ENCODE measurements at regions not wholly inside any gene's neighbourhood (a gene's known extent, or its start where the extent isn't known, plus 50 kb on each side); places are given as distances from the start of the nearest gene placed in this dataset.
A peak's percentile ranks its signal among the peaks of the same experiment; 100 is the strongest.

DNA sequence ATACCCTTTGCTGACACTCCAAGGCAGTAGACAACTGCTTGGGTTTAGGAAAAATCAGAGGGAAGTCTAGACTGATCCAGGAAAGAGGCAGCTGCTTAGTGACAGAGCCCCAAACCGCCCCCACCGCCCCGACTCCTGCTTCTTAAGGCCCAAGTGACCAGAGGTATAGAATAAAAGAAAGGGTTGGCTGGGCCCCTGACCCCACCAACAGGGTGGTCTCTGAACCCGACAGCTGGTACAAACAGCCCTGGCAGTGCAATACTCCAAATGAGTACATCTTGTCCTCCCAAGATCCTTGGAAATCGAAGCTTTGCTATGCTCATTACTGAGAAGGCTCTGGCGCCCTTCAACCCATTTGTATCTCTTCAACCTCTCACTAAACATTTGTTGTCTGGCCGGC, 60.6 kb downstream of the PABIR2 start:
- Mint-ChIP-seq H3K36me3 (no peaks in the 10 kb centered on the region), H3K9me3 (no peaks in the 10 kb centered on the region), H3K4me3 (no peak overlapping the region), H3K4me1 (ENCODE audit: unreplicated experiment) (peaks cover 24% of the 10 kb centered on the region), H3K27me3 (no peaks in the 10 kb centered on the region), H3K27ac (no peak overlapping the region)
- no peak for DNase-seq (ENCODE audit: extremely low spot score, unreplicated experiment)
- TF ChIP-seq, protein P1, sequence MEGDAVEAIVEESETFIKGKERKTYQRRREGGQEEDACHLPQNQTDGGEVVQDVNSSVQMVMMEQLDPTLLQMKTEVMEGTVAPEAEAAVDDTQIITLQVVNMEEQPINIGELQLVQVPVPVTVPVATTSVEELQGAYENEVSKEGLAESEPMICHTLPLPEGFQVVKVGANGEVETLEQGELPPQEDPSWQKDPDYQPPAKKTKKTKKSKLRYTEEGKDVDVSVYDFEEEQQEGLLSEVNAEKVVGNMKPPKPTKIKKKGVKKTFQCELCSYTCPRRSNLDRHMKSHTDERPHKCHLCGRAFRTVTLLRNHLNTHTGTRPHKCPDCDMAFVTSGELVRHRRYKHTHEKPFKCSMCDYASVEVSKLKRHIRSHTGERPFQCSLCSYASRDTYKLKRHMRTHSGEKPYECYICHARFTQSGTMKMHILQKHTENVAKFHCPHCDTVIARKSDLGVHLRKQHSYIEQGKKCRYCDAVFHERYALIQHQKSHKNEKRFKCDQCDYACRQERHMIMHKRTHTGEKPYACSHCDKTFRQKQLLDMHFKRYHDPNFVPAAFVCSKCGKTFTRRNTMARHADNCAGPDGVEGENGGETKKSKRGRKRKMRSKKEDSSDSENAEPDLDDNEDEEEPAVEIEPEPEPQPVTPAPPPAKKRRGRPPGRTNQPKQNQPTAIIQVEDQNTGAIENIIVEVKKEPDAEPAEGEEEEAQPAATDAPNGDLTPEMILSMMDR (conservative IDR thresholded peaks at IDR 0.05), result no peak

DNA sequence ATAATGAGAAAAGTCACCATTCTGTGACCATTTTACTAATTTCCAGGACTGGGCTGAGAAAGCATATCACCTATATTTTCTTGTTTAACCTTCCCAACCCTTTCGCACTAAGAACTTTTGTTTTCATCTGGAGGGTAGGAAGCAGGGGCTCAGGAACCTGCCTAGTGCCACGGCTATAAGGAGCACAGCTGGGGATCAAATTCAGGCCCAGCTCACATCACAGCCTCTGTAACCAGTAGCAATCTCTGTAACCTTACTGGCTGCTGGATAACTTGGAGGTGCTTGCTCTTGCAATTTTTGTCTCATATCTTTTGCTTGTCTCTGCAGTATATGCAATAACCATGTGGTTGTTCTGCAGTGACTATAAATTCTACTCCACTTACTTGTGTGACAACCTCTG, 62.0 kb downstream of the PABIR2 start:
- TF ChIP-seq, protein P1 (conservative IDR thresholded peaks at IDR 0.05), result no peak
- peaks cover 24% of the 10 kb centered on the region for H3K4me1 Mint-ChIP-seq (ENCODE audit: unreplicated experiment)
- DNase-seq (ENCODE audit: extremely low spot score, unreplicated experiment), result no peak
- H3K27me3 Mint-ChIP-seq, result no peaks in the 10 kb centered on the region
- no peak overlapping the region for H3K27ac Mint-ChIP-seq
- no peak overlapping the region for H3K4me3 Mint-ChIP-seq
- no peaks in the 10 kb centered on the region for H3K9me3 Mint-ChIP-seq
- no peaks in the 10 kb centered on the region for H3K36me3 Mint-ChIP-seq

DNA sequence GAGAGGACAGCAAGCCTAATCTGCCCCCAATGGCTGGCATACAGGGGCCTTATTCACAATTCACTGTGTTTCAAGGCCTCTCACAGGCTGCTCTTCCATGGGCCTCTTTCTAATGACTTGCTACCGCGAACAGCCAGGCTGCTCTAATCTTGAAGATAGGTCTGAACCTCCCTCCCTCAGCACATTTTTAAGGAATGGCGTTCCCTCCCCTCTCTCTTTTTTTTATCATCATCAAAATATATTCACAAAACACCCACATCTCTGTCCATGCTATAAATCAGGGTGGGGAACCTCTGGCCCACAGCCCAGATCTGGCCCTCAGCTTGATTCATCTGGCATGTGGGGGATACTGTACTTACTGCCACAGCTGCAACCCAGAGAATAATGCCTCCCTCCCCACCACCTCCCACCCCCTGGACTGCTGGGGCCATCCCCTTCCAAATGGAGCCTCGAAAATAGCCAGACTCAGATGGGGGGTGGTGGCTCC, 62.5 kb downstream of the PABIR2 start:
- H3K27me3 Mint-ChIP-seq, result no peaks in the 10 kb centered on the region
- peak overlapping the region; percentile 50 for H3K27ac Mint-ChIP-seq
- no peaks in the 10 kb centered on the region for H3K36me3 Mint-ChIP-seq
- no peaks in the 10 kb centered on the region for H3K9me3 Mint-ChIP-seq
- TF ChIP-seq, protein P1 (conservative IDR thresholded peaks at IDR 0.05), result no peak
- H3K4me1 Mint-ChIP-seq (ENCODE audit: unreplicated experiment), result peaks cover 24% of the 10 kb centered on the region
- no peak overlapping the region for H3K4me3 Mint-ChIP-seq
- DNase-seq (ENCODE audit: extremely low spot score, unreplicated experiment), result no peak

DNA sequence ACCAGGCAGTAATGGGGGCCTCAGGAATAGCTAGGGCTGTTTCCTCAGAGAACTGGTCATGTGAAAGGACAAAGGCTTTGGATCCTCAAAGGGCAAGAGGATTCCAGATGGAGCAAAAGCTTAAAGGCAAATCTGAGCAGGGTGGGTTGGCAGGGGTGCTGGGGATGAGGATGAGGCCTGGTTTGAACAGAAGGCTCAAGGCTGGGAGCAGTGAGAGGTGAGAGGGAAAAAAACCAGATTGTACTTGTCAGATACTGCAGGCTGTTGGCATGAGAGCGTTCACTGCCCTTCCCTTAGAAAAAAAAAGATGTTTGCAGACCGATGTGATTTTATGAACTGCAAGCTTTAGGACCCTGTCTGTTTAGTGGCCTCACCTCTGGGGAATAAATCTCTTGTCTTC, 63.4 kb downstream of the PABIR2 start:
- Mint-ChIP-seq H3K9me3 (no peaks in the 10 kb centered on the region), H3K27me3 (no peaks in the 10 kb centered on the region), H3K4me3 (no peak overlapping the region), H3K4me1 (ENCODE audit: unreplicated experiment) (peaks cover 24% of the 10 kb centered on the region), H3K27ac (no peak overlapping the region), H3K36me3 (no peaks in the 10 kb centered on the region)
- no peak for DNase-seq (ENCODE audit: extremely low spot score, unreplicated experiment)
- TF ChIP-seq, protein P1 (conservative IDR thresholded peaks at IDR 0.05), result no peak

DNA sequence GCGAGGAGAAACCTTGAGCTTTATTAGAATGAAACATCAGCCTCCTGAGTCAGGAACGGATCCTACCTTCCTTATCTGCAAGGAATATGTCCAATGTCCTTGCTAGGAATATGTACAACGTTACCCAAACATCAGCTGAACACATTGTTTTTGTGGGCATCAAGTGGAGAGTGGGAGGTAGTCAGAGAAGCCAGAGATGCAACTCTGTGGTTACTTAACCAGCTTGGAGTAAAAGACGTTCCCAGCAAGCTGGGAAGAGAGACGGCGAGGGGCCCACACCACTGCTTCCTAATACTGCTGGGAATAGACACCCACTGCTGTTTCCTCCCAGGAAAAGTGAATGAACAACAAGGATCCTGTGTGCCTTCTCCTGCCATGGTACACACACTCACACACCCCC, 64.3 kb downstream of the PABIR2 start:
- no peak overlapping the region for H3K27ac Mint-ChIP-seq
- H3K9me3 Mint-ChIP-seq, result no peaks in the 10 kb centered on the region
- H3K27me3 Mint-ChIP-seq, result no peaks in the 10 kb centered on the region
- no peaks in the 10 kb centered on the region for H3K36me3 Mint-ChIP-seq
- TF ChIP-seq, protein P1 (conservative IDR thresholded peaks at IDR 0.05), result no peak
- no peak for DNase-seq (ENCODE audit: extremely low spot score, unreplicated experiment)
- H3K4me1 Mint-ChIP-seq (ENCODE audit: unreplicated experiment), result peaks cover 24% of the 10 kb centered on the region
- no peak overlapping the region for H3K4me3 Mint-ChIP-seq

DNA sequence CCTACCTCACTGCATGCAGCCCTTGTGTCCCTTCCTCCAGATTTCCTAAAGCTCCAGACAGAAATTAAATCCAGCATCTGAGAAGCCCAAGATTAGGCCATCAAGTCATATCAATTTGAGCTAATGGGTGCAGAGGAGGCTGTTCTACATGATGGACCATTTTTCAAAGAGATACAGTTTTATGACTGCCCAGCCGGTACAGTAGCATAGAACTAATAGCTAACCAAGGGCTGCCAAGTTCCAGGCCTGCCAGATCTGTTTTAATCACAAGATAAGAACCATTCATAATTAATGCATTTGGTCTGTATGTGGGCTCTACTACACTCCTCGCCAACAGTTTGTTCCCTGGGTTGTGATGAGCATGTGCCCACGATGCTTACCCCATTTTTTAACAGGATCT, 64.9 kb downstream of the PABIR2 start:
- Mint-ChIP-seq H3K4me1 (ENCODE audit: unreplicated experiment) (peaks cover 24% of the 10 kb centered on the region), H3K27me3 (no peaks in the 10 kb centered on the region), H3K27ac (no peak overlapping the region), H3K36me3 (no peaks in the 10 kb centered on the region), H3K4me3 (no peak overlapping the region), H3K9me3 (peaks cover 3% of the 10 kb centered on the region)
- no peak for DNase-seq (ENCODE audit: extremely low spot score, unreplicated experiment)
- TF ChIP-seq, protein P1 (conservative IDR thresholded peaks at IDR 0.05), result no peak

Measured in type B pancreatic cell (in vitro differentiated cells).